HuH-7.5 (cell line): ENCODE measurements at regions not wholly inside any gene's neighbourhood (a gene's known extent, or its start where the extent isn't known, plus 50 kb on each side); places are given as distances from the start of the nearest gene placed in this dataset.
"Not testable (repeated sequence)": the region's sequence is repeated elsewhere in the genome, so short reads cannot be mapped to it uniquely, and the experiment has no call there.

ENCODE experiments used
- DNase-seq: peaks from one replicate; pipeline ENCODE4 v3.0.0; 2011; ENCODE audit warnings: low spot score

DNA sequence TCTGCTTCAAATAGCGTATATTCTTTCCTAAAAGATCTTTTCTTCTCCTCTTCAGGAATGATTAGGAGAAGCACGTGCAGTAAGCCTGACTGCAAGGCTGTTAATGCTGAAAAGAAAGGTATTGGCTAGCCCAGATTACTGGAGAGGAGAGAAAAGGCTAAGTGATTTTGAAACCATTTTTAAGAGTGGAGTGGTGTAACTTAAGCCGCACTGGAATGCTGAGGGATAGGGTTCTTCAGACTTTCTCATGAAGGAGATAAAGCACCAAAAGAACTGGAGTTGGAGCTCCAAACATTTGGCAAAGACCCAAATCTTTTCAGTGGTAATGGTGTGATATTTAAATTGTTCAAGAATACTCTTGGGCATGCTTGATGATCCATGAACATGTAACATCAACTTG lies 388.3 kb downstream of the COG6 start:
- DNase-seq = no peak

DNA sequence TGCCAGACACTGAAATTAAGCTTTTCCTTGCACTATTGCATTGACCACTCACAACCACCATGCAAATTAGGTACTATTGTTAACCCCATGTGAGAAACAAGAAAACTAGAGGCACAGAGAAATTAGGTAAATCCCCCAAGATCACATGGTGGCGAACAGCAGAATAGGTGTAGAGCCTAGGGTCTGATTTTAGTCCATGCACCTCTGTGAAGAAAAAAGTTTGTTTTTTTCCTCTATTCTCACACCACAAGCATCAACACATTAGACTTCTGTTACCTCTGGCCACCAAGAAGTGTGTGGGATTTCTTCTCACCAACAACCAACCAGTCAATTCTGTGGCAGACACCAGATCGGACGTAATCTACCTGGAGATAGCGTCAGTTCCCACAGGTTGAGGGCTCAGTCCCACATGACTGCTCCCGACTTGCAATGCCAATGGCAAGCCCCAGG lies 391.9 kb downstream of the COG6 start:
- no peak for DNase-seq

DNA sequence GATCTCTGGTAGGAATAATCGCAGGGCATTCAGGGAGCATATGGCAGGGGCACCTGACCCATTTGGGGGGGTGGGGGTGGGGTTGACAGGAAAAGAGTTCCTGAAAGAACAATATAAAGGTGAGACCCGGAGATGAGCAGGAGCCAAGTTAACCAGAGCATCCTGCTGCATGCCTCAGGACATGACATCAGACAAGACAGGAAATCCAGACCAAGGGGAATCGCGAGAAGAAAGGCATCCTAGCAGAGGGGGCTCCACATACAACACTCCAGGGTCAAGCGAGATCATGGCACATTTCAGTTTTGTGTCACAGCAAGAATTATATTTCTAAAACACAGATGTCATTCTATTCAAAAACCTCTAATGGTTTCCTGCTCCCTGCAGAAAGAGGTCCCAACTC lies 393.1 kb downstream of the COG6 start:
- no peak for DNase-seq

DNA sequence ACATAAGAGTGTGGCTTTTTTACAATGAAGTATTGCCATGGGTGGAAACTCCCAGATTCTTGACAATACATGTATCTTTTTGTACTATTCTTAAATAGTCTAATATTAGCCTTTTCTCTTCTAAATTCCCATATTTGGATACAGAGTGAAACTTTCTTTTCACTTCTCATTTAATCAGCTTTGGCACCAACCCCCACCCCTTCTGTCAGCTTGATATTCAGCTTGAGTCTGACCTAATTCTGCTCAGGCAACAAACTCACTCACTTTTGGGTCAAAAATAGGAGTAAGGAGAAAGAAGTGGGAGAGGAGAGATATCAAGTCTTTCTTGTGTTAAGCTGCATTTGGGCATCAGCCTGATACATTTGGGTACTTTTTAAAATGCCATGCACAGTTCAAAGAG lies 397.5 kb downstream of the COG6 start:
- DNase-seq = no peak

DNA sequence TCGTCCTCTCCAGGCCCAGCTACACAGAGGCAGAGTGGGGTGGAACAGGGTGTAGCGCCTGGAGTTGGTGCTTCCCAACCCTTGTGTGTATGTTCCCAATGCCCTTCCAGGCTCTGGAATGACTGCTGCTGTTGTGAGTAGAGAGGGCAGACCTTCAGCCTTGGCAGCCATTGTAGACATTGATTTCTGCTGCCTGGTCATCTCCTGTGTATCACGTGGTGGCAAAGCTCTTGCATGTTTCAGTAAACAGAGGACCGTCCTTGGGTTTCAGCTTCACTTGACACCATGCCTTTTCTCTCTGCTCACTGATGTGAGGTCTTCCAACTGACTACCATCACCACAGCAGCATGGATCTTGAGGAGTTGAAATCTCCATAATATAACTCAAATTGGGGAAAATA lies 397.9 kb downstream of the COG6 start:
- no peak for DNase-seq

DNA sequence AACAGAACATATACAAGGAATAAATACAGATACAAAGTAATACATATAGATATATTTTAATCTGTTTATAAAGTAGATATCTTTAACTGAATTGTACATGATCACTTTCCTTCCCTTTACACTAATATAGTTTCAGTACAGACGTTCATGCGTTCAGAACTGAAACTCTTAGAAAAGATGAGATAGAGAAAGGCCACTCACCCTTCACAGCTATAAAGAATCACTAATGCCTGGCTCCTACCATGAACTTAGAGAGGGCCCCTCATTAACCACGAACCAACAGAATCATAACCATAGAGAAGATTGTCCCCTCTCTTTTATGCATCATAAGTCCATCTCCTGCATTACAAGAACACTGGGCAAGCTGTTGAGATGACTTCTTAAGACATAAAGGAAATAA lies 399.0 kb downstream of the COG6 start:
- DNase-seq = not testable (repeated sequence)

DNA sequence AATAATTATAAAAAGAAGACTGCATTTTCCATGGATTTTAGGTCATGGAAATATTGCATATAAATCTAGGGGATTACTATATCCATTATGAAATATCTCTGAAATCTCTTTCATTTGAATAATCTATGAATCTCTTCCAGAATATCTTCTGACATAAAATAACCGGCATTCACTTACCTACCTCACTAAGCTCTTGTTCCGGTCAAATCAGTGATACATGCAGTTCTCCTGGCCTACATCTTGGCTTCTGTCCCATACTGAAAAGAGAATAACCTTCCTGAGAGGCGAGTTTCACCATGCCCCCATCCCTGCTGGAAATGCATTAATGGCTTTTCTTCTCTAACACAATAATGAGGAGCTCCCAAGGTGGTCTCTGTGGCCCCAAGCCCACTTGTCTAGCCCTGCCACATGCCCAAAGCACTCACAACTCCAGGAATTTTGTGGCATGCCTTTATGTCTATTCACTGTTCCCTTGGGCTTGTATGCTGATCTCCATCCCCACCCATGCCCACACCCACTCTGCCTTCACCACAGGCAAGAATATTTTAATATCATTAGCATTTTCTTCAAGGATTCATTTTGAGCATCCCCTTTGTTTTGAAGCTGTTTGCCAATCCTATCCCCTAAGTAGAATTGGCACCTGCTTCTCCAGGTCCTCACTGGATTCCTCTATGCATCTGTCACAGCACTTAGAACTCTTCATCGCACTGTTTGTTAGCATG lies 401.6 kb downstream of the COG6 start:
- DNase-seq = no peak

DNA sequence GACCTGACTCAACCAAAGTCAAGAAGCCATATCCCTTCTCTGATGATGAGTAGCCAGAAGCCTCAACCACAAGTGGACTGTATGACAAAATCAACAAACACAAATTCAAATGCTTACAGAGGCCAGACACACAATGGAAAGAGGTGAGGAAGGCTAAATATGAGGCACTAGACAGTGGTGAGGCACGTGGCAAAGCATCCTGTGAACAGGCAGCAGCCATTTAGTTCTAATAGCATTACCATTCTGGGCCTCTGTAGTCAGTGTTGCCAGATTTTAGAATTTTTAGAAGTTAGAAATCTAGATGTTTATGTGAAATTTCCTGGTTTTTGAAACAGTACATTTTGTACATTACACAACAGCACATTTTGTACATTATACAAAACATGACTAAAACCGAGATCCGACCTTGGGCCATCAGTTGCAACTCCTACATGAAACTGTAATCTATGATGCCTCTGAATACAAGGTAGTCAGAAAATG lies 403.3 kb downstream of the COG6 start:
- DNase-seq = no peak

DNA sequence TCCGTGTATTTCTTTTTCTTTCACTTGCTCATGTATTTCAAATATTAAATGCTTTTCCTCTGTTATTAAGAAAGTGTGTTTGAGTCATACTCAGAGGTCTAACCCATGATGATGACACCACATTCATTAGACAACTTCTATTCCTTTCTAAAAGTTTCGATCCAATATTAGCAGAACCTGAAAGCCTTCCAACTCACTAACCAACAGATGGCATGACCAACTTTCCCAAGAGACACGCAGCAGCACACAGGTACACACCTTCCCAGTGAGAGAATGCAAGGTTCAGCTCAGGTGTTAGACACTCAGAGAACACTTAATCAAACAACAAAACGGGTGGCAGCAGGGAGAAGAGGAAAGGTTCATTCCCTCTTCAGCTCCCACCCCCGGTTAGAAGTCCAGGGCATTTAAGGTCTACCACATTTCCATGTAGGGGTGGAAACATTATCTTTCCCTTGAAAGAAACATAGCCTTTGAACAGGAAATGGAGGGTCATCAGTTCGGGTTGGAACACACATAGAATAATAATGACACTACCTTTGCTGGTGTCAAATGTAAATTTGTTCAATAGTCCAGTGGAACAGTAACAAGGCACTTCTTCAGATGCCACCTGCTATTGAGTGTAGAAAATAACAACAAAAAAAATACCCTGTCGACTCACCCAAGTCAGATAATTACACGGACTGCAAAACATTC lies 404.2 kb downstream of the COG6 start:
- DNase-seq = no peak

DNA sequence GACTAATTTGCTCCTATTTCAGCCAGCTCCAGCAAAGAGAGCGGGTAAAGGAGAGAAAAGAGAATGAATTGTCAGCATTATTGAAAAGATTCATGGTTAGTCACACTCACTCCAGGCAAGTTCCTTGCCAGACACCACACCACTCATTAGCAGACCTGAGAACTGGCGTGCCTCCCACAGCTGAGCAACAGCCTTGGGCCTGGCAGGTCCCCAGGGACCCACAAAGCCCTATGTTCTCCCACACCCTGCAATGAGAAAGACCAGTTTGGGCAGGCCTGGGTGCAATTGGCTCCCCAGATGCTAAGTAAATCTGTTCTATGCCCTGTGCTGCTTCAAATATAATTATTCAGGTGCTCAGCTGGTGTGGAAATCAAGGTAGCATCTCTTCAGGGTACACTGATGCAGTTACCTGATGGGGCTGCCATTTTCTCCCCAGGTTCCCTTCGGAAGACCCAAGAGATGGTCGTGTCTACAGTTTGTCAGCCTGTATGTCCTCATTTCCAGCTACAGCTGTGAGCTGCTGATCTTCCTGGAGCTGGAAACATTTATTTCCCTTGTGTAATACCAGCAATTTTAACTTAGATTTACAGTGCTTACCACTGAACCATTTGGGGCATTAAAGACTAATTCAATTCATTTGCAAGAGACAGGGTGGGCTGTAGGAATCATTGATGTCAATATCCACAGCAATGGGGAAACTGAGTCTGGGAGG lies 405.0 kb downstream of the COG6 start:
- no peak for DNase-seq

DNA sequence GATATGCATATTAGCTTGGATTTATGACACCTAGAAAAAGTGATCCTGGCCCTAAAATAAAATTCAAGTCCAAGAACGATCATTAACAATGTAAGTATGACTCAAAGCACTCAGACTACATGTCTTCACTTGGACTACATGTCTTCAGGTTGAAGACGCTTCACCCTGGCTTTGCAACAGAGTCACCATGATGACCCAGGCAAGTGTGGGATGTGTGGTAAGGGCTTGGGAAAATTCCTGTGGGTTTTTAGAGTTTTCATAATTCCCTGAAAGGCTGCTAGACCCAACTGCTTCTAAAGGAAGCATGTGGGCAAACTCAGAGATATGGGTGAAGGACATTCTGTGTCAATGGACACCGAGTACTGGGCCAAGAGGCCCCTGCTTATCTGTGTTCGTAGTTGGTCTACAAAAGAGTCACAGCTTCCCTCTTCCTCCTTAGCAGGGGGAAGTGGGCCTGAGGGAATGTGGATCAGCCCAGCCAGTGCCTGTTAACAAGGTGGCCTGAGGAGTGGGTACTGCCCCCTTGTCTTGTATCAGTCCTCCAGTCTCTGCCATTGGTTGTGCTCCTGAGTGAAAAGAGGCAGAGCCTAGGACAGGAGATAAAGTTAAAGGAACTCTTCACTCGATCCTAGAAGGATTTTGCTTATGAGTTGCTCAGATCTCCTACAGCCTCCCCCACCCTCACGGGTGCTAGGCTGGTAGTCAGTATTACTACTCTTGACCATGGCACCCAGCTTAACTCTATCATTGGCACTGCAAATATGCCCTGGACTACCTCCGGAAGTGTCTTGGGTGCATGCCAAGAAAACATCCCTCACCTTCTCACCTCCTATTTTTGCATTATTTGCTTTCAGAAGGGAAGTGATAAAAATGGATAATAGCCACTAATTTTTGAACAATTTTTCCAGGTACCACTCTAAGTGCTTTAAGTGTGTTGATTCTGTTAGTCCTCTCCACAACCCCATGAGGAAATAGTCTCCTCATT lies 406.3 kb downstream of the COG6 start:
- DNase-seq = no peak

DNA sequence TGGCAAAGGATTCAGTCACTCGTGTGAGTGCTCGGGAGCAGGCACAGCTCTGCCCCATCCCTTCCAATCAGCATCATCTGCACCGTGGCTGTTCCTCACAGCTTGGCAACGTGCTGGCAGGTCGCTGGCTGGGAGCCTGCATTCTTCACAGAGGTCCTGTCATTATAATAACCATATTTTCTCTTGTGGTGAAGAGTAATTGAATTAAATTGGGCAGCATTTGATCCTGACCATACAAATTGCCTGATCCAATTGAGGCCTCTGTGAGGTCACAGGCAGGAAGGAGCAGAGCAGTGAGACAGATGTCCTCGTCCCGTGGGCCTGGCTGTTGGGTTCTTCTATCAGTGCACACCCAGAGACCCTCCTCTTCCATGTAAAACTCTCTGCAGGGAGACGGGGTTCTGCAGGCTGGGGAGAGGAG lies 407.8 kb downstream of the COG6 start:
- DNase-seq = no peak

DNA sequence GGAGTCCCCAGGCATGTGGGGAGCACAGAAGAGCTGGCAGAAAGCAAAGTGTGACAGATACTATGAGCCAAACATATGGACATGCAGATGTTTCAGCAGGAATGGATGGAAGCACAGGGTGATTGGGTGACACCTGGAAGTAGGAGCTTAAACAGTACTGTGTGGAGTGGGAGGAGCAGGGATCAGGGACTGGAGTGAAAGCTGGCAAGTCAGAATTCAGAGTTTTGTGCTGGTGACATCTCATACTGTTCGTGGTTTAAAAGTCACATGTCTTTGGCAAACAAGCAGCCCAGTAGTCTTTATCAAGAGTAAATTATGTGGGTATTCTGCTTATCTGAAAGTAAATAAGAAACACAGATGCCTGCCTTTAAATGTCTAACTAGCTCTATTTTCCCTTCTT lies 408.2 kb downstream of the COG6 start:
- DNase-seq = no peak

DNA sequence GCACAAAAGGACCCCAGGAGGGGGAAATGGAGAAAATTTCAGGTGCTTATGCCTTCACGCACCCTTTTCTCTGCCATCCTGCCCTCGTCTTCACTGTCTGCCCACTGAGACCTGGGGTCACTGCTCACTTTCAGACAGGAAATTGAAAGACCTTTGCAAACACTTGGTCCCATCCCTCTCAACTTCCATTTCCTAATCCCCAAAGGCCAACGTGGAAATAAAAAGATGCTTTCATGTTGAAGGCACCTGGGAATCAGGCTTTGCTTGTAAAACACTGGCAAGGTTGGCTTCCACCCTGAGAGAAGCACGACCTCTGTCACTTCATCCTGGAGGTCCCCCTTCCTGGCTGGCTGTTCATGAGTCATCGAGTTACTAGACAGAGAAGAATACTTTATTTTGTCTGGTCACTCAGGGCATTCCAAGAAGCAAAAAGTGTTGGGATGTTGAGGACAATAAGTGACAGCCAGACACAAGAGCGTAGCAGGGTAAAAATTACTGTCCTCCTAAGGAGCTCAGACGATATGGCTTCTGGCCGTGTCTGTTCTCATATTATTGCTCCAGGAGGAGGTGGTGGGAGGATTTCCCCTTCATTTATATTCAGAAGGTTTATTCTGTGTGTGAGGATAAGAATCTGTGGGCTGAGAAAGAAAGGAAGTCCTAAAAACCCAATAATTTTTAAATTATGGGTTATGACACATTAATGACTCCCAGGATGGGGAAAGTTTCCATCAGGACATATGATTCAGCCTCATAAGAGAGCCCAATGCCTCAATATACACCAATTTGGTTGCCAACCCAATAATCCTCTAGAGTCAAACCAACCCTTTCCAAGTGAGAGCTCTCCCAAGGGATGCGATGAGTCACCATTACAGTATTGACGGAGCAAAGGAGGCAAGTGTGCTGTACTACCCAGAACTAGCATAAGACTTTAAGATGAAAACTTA lies 409.0 kb downstream of the COG6 start:
- DNase-seq = no peak

DNA sequence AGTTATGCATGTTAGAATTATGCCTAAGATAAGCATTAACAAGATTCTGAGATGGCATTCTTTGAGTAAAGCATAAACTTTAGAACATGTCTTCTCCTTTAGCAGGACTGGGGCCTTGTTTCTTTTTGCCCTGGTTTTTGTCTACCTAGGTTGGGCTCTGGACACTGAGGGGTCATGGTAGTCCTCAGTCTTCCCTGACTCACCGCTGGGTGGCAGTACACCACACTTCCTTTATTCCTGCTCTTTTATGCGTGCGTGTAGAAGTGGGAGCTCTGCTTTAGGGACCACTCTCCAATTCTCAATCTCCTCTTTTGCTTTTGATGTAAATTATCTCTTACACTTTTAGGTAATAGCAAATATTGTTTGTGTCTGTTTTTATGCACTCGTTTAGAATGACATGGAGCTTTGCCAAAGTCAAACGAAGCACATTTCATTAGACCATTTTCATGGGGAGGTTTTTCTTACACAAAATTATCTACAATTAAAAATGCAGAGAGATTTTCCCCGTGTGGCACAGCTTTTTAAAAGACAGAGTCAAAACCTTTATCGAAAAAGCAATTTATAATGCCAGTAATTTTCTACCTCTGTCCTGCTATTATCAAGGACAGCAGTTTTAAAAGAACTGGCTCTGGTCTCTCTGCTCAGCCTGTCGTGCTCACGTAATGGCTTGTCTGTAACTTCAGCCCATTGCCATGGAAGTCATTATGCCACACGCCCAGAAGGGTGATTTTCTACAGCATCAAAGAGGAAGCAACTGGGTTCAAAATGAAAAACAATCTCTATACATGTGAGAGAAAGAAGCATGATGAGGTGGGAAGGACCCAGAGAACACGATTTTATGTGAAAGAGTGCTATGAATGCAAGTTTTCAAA lies 413.9 kb downstream of the COG6 start:
- DNase-seq = peak; percentile 22

DNA sequence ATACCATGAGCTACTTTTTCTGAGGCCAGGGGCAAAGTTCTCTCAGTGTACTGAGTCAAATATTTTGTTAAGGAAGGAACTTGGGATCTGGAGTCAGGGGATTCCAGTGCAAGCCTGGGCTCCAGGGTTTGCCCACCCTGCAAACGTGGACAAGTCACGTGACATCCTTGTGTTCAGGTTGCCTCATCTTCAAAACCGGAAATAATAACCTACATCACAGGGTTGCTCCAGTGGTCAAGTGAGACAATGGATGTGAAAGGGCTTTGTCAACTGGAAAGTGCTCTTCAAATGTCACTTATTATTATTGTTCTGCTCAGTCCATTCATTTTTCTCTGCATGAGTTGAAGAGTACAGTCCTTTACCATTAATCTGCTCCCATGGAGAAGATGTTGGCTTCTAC lies 414.9 kb downstream of the COG6 start:
- DNase-seq = no peak

DNA sequence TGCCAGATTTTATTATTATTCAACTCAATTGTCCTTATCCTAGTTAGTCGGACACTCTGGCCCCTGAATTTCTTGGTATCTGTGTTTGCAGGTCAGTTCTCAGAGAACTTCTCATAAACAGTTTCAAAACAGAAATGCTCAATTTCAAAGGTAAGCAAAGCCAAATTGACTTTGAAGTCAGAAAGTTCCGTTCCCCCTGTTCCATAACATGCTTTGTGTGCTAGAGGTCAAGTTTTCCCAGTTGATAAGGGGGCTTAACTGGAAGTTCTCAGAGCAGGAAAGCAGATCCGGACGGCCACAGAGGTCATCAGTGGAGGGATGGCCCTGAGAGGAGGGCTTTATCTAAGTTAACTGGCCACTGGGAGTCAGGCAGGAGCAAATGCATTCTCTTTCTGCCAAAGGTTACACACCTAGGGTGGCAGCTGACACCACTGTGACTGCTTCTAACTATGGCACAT lies 417.2 kb downstream of the COG6 start:
- peak; percentile 18 for DNase-seq

DNA sequence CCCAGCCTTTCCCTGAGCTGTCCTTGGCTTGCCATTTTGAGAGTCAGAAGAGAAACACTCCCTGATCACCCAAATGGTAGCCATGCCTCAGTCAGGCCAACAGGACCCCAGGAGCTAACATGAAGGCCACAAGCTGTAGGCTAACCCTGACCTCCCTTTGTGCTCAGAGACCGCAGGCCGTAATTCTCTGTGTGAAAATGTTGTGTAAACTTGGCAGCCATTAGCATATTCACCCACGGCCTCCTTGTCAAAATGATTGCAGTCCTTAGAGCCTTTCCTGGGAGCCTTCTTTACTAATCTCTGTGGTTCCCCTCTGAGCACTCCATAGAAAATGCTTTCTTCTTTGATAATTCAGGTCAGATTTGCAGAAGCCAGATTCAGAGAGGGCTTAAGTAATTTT lies 418.9 kb downstream of the COG6 start:
- no peak for DNase-seq

DNA sequence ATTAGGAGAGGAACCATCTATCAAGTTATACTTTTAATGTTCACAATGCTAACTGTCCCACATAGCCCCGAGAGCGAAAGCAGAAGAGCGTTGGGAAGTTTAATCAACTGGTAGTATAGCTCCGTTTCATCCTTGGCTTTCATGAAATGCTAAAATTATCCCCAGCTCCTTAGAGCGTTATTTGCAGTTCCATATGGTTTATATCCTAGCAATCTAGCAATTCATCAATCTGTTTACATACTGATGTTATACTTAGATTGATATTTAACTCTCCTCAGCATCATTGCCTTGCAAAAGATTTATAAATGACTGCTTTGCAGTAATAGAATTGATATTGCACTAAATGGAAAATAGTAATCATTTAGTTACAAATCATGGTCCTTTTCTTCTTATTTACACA lies 419.8 kb downstream of the COG6 start:
- DNase-seq = no peak
